ENCODE measurements at regions not wholly inside any gene's neighbourhood (a gene's known extent, or its start where the extent isn't known, plus 50 kb on each side); places are given as distances from the start of the nearest gene placed in this dataset.

DNA sequence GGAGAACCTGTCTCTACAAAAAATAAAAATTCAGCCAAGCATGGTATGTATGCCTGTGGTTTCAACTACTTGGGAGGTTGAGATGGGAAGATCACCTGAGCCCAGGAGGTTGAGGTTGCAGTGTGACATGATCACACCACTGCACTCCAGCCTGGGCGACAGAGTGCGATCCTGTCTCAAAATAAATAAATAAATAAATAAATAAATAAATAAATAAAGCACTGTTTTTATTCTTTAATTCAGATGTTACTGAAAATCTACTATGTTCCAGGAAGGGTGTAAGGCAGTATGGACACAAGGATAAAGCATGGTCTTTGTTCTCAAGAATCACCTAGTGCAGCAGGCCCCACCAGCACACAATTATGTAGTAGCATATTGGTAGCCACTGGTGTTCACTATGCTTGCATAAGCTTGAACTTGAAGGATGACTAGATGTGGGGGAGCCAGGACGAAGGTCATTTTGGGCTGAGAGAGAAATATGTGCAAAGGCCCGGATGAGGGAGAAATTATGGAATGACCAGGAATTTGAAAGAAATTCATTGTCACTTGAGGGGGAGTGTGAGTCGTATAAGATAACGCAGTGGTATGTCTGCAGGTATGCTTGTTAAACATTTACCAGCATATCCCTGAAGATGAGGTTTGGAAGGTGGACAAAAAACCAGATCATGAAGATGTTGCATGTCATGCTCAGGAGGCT lies 70.2 kb upstream of the CD180 start:
- DNase-seq (ENCODE audit: low spot score): no peak

DNA sequence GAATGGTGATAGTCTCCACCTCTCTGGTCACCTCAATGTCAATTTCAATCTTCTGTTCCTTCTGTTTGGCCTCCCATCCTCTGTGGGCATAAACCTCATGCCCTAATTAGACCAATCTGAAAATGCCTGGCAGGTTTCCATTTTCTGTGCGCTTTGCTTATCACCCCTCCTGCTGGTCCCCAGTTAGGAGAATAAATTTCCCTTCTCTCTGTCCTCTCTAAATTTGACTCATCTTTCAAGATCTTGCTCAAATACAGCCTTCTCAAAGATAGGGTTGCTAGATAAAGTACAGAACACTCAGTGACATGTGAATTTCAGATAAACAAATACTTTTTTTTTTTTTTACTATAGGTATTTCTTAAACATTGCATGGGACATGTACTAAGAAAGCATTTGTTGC lies 69.4 kb upstream of the CD180 start:
- no peak for DNase-seq (ENCODE audit: low spot score)

DNA sequence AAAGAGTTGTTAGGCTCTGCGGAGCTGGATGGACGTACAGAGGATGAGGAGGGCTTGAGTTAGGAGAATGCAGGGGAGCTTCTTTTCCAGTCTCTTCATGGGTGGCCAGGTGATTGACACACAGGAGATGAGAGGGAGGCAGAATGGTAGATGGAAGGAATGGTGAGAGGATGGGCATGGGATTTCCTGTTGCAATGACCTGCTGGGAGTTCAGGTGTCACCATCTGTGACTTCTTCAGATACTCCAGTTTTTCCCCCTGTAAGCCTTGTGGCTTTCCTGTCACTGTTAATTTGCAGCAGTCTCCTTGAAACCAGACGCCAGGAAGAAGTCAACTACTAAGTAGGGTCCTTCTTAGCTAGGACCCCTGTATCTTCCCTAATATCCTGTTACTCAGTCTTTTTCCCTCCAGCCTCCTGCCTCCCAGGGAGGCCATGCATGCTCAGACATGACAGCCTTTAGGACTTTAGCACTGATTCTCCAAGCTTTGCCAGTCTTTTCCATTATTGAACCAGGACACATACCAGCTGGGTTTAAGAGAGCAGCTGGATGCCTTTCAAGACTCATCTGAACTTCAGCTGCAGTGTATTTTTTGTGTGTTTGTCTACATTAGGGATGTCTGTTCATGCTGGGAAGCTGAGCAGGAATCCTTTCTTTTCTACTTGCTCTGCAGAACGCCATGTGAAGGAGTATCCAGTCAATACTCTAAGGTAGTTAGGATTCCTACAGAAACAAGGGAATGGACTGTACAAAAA lies 67.2 kb upstream of the CD180 start:
- DNase-seq (ENCODE audit: low spot score): no peak

DNA sequence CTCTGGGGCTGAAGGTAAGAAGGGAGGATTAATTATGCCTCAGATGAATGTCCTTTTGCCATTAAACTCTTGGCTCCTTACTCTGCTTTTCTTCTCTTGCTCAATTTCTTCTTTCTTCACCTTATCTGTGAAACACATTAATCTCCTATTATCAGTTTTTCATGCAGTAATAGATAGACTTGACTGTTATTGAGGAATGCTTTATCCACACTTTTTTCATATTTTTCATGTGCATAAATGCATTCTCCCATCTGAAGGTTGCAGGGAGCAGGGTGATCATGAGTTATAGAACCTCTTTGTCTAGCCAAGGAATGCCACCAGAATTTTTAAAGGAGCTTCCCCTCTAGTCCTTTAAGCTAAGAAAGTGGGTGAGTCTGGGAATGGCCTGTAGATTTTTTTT lies 66.4 kb upstream of the CD180 start:
- no peak for DNase-seq (ENCODE audit: low spot score)

DNA sequence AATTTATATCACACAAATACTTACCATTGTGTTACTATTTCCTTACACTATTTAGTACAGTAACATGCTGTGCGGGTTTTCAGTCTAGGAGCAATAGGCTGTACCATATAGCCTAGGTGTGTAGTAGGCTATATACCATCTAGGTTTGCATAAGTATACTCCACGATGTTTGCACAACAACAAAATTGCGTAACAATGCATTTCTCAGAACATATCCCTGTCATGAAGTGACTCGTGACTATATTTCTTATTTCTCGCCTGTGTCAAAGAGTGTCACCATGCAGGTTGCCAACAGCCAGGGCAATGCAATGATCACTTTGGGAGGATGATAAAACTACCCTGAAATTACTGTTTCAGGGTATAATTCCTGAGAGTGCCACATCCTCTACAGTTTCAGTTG lies 65.6 kb upstream of the CD180 start:
- no peak for DNase-seq (ENCODE audit: low spot score)

DNA sequence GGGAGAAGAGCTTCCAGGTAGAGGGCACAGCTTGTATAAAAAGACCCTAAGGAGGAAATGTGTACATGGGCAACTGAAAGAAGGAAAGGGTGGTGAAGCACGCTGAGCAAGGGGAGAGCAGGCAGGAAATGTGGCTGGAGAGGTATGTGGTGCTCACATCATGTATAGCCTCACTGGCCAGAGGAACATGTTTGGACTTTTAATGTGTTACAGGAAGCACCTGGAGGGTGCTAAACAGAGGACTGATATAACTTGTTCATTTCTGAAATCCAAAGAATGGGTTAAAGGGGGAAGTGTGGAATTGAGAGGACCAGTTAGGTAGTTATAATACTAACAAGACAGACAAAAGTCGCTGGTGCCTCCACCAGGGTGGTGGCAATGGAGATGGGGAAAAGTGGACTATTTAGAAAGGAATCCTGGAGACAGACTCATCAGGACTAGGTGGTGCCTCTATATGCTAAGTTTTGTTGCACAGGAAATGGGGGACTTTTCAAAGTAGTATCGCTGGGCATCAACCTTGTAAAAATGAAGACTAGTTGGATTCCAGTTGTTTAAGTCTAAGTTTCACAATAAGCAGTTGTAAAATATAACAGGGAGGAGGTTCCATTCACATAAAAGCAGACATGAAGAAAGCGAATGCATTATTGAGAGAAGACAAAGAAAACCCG lies 63.1 kb upstream of the CD180 start:
- DNase-seq (ENCODE audit: low spot score): no peak

DNA sequence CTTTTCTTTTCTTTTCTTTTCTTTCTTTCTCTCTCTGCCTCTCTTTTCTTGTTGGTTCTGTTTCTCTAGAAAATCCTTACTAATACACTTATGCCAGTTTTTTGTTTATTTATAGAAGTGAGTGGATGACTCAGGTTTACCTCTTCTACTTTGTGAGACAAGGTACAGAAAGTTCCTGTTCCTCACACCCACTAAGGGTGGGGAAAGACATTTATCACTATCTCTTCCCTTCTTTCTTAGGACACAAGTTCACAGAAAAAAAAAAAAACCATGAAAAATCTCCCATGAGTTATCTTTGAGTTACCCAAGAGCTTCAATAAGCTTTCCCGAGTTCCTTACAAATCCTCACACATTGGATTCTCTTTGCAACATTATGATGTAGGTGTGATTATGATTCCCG lies 60.9 kb upstream of the CD180 start:
- no peak for DNase-seq (ENCODE audit: low spot score)

DNA sequence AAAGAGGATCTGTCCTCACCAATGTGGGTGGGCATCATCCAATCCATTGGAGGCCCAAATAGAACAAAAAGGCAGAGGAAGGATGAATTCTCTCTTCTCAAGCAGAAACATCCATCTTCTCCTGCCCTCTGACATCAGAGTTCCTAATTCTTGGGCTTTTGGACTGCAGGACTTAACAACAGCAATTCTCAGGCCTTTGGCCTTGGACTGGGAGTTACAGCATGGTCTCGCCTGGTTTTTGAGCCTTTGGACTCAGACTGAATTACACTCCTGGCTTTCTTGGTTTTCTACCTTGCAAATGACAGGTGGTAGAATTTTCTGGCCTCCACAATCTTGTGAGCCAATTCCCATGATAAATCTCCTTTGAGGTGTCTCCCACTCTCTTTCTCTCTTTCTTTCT lies 60.5 kb upstream of the CD180 start:
- DNase-seq (ENCODE audit: low spot score): no peak

DNA sequence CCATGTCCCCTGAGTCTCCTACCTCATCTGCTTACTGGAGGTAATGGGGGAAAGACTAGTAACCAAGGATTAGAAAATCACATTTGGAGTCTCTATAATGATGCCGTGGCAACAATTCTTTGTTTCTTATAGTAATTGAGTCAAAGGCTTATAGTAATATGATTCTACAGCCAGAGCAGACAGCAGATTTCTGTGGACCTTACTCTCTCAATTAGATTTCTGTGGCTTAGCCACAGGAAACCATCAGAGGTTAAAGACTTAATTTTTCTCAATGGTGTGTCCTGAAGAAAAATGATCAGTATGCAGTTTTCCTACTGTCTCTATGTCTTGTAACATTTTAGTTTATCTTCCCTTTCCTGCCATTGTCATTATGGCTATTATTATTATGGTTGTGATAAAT lies 59.3 kb upstream of the CD180 start:
- no peak for DNase-seq (ENCODE audit: low spot score)

DNA sequence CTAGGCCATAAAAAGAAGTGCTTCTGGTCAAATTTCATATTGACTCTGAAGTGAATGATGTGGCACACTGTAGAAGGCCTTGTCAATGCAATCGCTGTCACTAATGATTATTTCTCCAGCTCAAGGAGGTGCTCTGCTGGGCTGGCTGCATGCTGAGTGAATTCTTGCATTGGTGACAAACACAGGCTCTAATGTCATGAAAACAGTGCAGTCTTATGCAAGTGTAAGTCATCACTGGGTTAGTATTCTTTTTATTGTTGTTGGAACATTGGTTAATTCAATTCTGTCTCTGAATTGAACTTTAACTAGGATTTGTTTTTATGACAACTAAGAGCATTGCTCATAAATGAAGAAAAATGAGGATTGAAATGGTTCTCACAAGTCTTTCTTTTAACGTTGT lies 57.3 kb upstream of the CD180 start:
- DNase-seq (ENCODE audit: low spot score): no peak

DNA sequence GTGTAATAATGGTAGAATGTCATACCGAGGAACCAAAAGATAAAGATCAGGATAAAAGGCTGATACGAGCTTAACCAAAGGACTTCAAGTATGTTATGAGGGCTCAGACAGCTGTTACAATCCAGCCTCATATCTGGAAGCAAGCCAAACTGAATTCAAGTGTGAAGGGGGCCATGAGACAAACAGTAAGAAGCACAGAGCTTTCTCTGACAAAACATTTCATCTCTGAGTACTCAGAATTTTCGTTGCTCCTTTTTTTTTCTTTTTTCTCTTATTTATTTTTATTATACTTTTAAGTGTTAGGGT lies 52.9 kb upstream of the CD180 start:
- no peak for DNase-seq (ENCODE audit: low spot score)

DNA sequence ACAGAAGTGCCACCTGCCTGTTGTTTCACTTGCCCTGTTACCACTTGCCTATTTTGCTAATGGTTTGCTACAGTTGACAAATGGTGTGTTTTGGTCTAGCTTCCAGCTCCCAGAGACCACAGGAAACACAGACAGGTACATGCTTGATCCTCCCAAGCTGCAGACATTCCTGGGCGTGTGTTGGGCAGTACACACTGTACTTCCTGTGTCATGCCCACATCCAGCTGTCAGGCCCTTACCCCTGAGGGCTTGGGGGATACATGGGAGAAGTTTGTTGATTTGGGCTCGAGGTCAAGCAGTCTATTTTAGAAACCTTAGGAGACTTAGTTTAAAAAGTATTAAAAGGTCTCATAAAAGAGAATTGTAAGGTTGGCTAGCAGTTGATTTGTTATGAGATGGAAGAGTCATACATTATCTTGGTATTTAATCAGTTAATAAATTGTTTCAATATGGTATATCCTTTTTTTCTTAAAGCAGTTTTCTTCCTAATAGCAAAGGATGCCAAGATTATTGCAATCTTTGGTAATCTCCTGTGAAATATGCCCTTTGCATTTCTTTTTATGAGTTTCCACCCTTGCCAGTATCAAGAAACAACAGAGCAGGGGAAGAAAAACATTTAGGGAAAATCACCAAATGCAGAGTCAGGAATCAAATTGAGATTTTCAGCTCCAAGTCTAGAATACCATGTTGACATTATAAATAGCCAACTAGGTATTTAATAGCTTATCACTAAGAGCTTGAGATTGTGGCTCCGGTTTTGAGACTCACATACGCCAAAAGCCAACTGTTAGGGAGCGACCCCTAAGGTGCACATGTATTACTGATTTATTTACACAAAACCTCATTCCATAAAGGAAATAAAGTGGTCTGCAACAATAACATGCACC lies 52.3 kb upstream of the CD180 start:
- no peak for DNase-seq (ENCODE audit: low spot score)

DNA sequence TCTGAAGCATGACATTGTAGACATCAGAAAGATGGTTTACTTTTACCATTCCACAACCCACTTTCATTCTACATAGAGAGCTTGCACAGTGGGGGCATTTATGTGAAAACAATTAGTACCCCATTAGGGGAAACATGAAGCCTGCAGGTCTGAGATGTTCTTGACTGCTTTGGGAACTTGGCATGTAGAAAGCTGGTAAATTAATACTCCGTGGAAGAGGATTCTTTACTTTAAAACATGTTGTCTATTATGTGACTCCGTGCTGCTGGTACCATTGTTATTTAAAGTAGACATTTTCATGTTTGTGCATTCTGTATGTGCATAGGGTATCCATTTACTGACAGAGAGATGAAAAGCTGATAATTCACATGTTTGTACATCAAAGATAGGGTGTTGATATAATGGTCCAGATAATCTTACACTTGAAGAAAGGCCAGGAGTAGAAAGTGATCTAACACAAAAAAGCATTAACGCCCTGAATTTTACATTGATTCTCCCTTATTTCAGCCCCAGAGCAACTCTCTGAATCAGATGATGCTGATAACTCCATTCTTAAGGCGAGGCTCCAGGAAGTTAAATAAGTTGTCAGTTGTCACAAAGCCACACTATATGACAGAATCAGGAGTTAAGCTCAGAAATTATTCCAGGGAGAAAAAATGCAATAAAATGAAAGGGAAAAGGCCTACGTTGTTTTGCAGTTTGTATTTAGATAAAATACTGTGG lies 50.1 kb upstream of the CD180 start:
- no peak for DNase-seq (ENCODE audit: low spot score)

Data from Ammon's horn (tissue), 1 donor.